ENCODE measurements at regions not wholly inside any gene's neighbourhood (a gene's known extent, or its start where the extent isn't known, plus 50 kb on each side); places are given as distances from the start of the nearest gene placed in this dataset.
A peak's percentile ranks its signal among the peaks of the same experiment; 100 is the strongest.

DNA sequence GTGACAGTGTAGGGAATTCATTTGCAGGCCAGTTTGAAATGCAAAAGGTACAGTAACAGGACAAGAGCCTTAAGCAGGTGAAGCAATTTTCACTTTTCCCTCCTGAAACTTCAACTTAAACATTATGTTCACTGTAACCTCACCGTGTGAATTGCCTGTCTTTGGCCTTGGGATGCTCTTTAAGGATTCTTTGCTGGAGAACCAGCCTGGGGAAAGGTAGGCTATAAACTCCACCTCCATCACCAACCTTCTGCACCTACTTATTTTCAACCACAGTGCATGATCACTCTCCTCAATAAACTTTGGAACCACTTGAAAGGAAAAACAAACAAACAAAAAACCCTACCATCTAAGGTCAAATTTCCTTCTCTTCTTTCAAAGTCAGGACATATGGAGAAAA lies 300.5 kb downstream of the TLE1 start:
- no peak for DNase-seq

DNA sequence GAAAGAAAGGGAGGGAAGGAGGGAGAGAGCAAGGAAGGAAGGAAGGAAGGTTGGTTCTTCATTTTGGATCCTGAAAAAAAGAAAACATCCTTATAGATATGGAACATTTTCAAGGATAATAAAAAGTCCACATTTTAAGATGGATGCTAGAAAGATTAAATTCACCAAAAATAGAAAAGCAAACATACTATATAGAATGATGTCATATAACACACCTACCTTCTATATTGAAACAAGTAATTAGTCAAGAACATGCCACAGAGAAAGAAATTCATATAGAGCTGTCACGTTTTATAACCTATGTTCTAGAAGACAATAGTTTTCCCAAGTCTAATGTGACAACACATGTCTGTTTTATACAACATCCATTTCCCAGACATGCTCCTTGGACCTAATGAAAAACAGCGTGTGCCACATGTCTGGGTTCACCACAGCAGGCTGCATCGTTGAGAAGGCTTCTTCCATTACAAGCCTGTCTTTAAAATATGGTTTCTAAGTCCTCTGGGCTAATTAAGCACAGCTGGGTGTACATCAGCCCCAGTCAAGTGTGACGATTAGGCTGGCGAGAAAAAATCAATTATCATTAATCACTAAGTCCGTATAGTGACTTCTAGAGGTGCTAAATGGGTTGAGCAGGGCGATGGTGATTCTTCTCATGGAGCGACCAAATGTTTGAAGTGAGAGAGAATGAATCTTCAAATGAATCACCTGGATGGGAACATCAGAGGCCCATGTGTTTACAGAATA lies 301.8 kb downstream of the TLE1 start:
- no peak for DNase-seq

DNA sequence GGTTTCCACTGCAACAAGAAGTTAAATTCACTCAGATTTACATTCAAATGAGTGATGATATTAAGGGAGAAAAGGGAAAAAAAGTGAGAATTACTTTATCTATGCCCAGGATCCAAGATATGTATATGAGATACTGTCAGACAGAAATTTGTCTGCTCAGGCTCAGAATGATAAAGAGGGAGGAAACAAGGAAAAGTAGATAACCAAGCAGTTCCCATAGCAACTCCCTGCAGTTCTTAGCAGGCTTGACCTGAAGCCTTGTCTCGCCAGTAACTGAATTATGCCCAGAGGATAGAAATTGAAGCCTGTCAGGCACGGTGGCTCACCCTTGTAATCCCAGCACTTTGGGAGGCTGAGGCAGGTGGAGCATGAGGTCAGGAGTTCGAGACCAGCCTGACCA lies 304.4 kb downstream of the TLE1 start:
- no peak for DNase-seq

DNA sequence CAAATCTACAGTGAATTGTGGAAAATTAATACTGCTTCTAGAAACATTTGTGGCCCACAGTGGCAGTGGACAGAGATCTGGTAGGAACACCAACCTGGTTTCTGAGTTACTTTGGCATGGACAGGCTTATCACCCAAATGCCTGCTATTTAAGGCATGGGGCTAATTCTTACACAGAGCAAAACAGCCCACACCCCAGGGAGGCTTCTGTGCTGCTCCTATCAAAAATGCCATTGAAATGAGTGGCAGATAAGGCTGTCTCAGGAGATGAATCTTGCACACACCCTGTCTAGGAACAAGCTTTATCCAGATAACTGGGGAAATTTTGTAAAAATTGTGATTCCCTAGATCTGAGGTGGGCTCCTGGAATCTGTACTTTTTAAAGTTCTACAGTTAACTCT lies 307.1 kb downstream of the TLE1 start:
- no peak for DNase-seq

DNA sequence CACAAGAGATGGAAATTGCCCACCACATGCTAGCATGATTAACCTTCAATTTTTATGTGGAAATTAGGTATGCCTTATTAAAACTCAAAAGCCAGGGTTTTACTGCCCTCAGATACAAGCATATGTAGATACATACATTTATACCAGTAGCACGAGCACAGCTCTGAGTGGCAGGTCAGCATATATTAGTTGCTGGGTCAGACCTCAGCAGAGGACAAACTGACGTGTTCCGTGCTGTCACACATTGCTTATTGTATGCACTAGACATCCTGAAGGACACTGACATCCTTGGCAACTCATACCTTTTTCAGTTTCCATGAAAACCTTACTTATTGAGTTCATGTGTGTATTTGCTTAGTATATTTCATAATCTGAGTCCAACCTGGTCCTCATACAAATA lies 307.7 kb downstream of the TLE1 start:
- DNase-seq = no peak

DNA sequence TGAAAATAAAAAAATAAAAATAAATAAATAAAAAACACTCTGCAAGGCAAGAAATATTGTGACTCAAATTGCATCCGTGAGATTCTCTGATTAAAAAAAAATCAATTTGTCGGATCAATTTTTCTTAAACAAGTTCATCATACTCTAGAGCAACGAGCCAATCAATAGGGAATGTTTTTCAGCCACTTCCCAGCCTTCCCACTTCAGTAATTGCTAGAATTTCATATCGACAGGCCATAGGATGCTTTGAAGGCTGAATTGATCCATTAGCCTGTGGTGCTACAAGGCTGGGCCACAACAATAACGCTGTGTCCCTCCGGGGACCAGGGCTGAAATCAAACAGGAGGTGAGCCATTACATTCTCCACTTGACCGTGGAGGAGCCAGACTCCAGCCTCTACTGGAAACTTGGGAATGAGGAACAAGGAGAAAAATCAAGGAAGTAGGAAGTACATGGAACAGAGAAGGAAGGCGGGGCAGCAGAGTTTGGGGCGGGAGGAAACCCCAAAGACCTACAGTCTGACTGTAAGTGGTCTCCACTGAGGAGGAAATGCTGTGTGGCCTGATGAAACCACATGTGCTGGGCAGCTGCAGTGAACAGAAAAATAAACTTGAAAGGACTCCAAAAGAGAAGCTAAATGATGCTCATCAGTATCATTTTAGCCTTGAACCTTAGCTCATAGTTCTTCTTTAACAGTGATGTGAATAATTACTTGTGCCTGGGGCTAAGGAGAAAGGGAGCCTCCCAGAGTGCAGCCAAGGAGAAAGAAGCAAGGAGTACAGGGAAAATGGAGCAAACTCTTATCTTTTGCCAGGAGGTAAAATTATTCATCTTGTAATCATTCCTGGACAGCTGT lies 308.6 kb downstream of the TLE1 start:
- no peak for DNase-seq

GRCh38 chr9:81379655-81380054 lies 309.7 kb downstream of the TLE1 start:
- no peak for DNase-seq

GRCh38 chr9:81377921-81378320 lies 311.4 kb downstream of the TLE1 start:
- DNase-seq = no peak

- DNase-seq = no peak
These were observed 312.0 kb downstream of the TLE1 start for GRCh38 chr9:81377320-81377719.

DNA sequence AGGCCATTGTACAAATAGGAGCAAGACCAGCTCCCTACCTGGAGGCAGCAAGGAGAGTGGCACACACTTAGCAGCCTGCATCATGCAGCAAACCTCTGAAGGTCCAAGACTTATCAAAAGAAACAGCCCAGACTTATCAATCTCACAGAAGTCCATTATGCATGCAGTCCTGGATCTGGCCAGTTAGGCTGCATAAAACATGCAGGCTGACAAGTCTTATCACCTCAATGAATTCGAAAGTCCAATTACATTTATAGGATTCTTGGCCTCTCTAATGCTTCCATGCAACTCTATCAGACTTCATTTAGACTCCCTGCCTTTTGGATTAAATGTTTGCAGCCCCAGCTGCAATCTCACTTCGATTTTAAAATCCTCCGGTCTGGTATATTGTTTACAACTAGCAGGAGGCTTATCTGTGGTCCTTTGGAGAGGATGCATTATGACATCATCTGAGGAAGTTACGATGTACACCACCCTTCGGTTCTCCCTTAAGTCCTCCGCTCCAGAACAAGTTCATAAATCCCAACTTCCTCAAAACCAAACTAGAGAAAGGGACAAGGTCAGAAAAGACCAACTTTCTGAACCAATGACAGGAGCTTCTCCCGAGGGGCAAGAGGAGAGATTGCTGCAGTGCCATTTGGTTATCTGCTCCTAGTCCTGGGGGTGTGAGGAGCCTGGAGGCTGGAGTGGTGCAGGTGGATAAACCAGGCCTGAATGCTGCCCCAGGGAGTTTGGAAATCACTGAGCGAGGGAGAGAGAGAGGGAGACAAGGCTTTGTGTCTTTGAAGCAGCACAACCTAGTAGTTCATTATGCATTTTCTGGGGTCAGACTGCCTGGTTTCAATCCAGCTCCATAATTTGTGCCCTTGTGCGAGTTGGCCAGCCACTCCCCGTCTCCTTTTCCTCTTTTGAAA lies 313.9 kb downstream of the TLE1 start:
- DNase-seq = peak; percentile 17 to 26

DNA sequence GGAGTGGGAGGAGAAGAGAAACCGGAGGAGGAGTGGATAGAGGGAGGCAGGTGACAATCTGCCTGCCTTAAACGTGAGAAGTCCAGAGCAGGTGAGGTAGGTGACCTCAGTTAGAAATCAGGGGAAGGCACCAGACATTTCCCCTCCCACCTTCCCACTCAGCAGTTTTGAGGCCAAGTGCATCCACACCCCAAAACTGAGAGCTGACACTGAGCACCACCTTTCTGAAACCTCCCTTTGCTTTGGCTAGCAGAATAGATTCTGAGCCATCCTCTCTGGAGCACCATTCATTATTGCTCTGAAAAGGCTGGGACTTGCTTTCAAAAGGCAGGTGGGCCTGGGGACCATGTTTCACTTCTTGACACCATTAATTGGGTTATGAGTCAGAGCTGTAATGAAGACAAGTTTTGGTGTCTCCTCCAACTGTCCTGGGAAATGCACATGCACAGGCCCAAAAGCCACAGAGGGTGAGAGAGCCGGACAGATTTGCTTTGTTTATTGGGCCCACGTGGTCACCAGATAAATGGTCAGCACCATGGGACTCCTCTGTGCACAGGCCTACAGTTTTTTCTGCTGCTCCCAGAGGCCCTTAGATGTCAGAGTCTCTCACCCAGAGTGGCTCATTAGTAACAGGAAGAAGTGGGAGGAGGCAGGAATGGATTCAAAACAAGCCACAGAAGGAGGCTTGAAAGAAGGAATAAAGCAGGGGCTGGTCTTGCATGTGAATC lies 314.7 kb downstream of the TLE1 start:
- DNase-seq = no peak

DNA sequence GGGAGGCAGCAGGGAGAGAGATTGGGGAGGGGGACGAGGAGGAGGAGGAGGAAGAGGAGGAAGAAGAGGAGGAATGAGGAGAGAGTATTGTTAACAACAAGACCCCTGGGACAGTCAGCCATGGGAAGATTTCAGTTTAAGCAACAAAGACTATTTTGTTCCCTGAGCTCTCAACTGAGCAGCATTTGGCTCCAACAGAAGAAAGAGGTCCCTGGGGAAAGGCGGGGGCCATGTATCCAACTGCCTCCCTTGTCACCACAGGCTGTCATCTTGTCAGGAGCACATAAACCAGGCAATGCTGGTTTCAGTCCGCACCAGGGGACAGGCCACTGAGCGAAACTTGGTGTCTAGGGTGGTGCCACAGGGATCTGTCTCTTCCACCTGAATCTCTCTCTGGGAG lies 316.1 kb downstream of the TLE1 start:
- no peak for DNase-seq

DNA sequence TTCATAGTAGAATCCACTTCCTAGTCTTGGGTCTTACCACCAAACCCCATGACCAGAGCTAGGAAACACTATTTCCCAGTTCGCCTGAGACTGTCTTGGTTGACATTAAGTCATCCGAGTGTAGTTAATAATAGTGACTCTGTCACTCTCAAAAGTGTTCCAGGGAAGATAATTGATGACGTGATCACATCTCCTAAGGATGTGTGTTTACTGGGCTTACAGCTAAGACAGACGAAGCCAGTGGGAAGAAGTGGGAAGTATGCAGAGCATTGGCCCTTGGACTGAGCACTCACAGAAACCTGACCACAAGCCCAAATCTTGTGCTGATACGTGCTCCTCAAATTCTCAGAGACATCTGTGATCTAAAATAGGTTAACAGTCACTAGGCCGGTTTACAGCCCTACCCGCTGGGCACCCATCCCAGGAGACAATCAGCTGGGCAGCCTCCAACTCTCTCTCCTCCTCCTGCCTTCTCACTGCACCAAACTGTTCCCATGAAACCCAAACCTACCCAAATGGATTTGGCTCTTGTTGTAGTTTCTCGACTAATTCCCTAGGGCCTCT lies 316.6 kb downstream of the TLE1 start:
- DNase-seq = no peak

DNA sequence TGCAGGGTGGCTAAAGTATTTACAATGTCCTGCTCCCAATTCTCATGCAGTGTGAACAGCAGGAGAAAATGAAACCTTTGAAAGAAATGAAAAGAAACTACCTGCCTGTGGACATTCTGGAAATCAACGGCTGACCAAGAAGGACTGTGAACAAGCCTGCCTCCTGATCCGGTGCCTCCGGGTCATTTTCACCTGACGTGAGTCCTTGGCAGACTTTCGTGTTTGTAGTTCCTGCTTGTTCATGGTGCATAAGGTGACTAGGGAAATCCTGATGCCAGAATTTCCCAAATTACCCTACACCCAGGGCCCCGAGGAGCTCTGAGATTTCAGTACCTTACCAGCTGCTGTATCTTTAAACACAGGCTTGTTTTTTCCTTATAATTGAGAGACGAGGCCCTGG lies 317.5 kb downstream of the TLE1 start:
- DNase-seq = no peak

- DNase-seq = no peak
These were observed 318.7 kb downstream of the TLE1 start for GRCh38 chr9:81370650-81371049.

DNA sequence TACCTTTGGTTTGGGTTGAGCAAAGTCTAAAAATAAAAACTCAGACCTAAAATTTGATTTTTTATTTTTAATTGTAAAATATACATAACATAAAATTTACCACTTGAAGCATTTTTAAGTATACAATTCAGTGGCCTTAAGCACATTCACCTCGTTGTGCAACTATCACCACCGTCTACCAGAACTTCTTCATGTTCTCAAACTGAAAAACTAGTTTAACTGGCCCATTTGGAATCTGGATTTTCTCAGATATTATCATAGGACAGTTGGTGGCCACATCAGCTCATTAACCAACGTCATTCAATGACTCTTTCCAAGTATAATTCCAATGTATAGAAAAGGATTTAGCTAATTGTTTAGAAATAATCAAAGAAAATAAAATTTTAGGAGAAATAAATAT lies 319.3 kb downstream of the TLE1 start:
- no peak for DNase-seq

DNA sequence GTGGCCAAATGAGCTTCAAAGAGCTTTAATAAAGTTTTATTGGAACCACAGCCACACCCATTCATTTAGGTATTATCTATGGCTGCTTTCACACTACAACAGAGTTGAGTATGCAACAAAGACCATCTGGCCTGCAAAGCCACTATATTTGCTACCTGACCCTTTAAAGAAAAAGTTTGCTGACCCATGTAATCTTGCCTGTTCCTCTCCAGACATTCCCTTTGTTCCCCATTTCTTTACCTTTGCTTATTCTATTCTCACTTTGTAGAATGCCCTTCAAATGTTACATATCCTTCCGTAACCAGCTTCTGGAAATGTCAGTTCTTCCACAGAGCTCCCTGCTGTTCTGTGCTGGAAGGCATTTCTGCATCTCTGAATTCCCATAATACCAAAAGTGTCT lies 320.2 kb downstream of the TLE1 start:
- DNase-seq = no peak

DNA sequence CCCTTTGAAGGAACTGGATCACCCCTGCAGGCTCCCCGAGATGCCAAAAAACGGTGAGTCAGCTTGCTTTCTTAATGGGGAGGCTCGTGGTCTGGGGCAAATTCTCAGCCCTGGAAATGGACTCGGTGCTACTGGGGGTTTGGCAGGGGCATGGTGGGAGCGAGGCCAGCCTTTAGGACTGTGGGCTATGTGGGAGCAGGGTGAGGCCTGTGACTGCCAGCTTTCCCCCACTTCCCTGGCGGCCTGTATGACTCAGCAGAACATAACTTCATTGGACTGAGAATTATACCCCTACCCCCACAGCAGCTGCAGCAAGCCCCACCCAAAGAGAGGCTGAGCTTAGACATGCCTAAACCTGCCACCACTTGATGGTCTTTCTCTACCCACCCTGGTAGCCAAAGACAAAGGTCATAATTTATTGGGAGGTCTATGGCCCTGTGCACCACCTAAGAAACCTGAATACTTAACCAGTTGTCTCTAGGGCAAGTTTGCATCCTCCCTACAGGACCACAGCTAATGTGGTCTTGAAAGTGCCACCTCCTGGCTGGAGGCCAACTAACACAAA lies 325.3 kb downstream of the TLE1 start:
- no peak for DNase-seq

DNA sequence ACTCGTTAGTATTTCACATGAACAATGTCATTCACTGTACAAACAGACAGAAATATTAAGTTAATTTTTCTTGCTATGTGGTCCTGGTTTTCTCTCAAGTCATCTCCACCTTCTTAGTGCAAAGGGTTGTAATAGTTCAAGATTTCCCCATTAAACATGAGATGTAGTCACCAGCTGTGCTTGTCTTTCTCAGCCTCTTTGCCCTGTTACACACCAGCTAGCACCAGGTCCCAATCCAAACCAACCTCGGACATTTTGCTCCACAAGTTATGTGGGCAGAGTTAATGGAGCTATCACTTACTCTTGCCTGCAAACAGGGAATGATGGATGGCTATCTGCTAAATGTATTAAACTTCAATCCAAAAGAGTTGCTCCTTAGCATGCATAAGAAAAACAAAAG lies 328.1 kb downstream of the TLE1 start:
- DNase-seq = no peak

- no peak for DNase-seq
These were observed 338.2 kb downstream of the TLE1 start for GRCh38 chr9:81351166-81351565.

DNA sequence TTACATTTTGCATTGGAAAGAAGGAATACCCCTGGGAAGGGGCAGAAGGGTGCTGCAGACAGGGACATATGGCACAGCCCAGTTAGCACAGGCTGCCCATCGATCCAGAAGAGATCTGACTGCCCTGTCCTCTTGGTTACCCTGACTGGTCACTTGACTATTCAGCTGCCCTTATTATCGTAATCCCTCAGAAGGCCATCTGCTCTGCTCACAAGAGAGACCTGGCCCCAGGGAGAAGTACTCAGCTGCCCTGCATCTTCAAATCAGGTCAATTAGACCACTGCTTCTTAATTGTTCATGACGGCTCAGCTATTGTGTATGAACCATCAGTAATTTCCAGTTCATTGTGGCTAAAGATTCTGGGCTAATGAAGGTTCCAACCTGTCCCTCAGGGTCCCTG lies 345.0 kb downstream of the TLE1 start:
- DNase-seq = no peak

GRCh38 chr9:81335879-81336421 lies 353.4 kb downstream of the TLE1 start:
- DNase-seq = no peak

Measured in Kasumi-1 (cell line).